ENCODE measurements at regions not wholly inside any gene's neighbourhood (a gene's known extent, or its start where the extent isn't known, plus 50 kb on each side); places are given as distances from the start of the nearest gene placed in this dataset.

DNA sequence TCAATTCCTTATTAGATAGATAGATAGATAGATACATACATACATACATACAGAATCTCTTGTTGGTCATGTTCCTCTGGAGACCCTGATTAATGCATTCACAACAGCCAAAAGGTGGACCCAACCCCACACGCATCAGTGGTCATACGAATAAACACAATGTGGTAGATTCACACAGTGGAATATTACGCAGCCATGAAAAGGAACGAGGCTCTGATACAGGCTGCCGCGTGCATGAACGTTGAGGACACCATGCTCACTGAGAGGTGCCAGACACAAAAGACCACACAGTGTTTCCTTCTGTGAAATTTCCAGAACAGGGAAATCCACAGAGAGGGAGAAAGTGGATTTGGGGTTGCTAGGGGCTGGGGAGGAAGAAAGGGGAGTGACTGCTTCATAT, 136.7 kb downstream of the CRLF2 start:
- H3K9me3 Mint-ChIP-seq, result peaks cover 82% of the 10 kb centered on the region
- H3K4me1 Mint-ChIP-seq, result no peaks in the 10 kb centered on the region
- TF ChIP-seq ZNF331 (CRISPR knock-in tag; IDR thresholded peaks at IDR 0.05; ENCODE audit: low read depth), result no peak
- no peak for TF ChIP-seq POLR2AphosphoS5 (IDR thresholded peaks at IDR 0.05; ENCODE audit: low read depth)
- TF ChIP-seq ZNF114 (CRISPR knock-in tag; IDR thresholded peaks at IDR 0.05), result no peak
- TF ChIP-seq, protein P1, sequence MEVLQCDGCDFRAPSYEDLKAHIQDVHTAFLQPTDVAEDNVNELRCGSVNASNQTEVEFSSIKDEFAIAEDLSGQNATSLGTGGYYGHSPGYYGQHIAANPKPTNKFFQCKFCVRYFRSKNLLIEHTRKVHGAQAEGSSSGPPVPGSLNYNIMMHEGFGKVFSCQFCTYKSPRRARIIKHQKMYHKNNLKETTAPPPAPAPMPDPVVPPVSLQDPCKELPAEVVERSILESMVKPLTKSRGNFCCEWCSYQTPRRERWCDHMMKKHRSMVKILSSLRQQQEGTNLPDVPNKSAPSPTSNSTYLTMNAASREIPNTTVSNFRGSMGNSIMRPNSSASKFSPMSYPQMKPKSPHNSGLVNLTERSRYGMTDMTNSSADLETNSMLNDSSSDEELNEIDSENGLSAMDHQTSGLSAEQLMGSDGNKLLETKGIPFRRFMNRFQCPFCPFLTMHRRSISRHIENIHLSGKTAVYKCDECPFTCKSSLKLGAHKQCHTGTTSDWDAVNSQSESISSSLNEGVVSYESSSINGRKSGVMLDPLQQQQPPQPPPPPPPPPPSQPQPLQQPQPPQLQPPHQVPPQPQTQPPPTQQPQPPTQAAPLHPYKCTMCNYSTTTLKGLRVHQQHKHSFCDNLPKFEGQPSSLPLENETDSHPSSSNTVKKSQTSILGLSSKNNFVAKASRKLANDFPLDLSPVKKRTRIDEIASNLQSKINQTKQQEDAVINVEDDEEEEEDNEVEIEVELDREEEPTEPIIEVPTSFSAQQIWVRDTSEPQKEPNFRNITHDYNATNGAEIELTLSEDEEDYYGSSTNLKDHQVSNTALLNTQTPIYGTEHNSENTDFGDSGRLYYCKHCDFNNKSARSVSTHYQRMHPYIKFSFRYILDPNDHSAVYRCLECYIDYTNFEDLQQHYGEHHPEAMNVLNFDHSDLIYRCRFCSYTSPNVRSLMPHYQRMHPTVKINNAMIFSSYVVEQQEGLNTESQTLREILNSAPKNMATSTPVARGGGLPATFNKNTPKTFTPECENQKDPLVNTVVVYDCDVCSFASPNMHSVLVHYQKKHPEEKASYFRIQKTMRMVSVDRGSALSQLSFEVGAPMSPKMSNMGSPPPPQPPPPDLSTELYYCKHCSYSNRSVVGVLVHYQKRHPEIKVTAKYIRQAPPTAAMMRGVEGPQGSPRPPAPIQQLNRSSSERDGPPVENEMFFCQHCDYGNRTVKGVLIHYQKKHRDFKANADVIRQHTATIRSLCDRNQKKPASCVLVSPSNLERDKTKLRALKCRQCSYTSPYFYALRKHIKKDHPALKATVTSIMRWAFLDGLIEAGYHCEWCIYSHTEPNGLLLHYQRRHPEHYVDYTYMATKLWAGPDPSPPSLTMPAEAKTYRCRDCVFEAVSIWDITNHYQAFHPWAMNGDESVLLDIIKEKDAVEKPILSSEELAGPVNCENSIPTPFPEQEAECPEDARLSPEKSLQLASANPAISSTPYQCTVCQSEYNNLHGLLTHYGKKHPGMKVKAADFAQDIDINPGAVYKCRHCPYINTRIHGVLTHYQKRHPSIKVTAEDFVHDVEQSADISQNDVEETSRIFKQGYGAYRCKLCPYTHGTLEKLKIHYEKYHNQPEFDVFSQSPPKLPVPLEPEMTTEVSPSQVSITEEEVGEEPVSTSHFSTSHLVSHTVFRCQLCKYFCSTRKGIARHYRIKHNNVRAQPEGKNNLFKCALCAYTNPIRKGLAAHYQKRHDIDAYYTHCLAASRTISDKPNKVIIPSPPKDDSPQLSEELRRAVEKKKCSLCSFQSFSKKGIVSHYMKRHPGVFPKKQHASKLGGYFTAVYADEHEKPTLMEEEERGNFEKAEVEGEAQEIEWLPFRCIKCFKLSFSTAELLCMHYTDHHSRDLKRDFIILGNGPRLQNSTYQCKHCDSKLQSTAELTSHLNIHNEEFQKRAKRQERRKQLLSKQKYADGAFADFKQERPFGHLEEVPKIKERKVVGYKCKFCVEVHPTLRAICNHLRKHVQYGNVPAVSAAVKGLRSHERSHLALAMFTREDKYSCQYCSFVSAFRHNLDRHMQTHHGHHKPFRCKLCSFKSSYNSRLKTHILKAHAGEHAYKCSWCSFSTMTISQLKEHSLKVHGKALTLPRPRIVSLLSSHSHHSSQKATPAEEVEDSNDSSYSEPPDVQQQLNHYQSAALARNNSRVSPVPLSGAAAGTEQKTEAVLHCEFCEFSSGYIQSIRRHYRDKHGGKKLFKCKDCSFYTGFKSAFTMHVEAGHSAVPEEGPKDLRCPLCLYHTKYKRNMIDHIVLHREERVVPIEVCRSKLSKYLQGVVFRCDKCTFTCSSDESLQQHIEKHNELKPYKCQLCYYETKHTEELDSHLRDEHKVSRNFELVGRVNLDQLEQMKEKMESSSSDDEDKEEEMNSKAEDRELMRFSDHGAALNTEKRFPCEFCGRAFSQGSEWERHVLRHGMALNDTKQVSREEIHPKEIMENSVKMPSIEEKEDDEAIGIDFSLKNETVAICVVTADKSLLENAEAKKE (CRISPR knock-in tag; IDR thresholded peaks at IDR 0.05), result no peak
- TF ChIP-seq EZH2 (IDR thresholded peaks at IDR 0.05; ENCODE audit: low read depth, unreplicated experiment), result no peak
- TF ChIP-seq, protein P2, sequence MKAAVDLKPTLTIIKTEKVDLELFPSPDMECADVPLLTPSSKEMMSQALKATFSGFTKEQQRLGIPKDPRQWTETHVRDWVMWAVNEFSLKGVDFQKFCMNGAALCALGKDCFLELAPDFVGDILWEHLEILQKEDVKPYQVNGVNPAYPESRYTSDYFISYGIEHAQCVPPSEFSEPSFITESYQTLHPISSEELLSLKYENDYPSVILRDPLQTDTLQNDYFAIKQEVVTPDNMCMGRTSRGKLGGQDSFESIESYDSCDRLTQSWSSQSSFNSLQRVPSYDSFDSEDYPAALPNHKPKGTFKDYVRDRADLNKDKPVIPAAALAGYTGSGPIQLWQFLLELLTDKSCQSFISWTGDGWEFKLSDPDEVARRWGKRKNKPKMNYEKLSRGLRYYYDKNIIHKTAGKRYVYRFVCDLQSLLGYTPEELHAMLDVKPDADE (IDR thresholded peaks at IDR 0.05), result no peak
- TF ChIP-seq CREB1 (CRISPR knock-in tag; IDR thresholded peaks at IDR 0.05; ENCODE audit: low read depth), result no peak
- TF ChIP-seq EZH2phosphoT487 (IDR thresholded peaks at IDR 0.05; ENCODE audit: unreplicated experiment), result no peak
- TF ChIP-seq NANOG (IDR thresholded peaks at IDR 0.05; ENCODE audit: borderline replicate concordance), result no peak
- TF ChIP-seq, protein P3, sequence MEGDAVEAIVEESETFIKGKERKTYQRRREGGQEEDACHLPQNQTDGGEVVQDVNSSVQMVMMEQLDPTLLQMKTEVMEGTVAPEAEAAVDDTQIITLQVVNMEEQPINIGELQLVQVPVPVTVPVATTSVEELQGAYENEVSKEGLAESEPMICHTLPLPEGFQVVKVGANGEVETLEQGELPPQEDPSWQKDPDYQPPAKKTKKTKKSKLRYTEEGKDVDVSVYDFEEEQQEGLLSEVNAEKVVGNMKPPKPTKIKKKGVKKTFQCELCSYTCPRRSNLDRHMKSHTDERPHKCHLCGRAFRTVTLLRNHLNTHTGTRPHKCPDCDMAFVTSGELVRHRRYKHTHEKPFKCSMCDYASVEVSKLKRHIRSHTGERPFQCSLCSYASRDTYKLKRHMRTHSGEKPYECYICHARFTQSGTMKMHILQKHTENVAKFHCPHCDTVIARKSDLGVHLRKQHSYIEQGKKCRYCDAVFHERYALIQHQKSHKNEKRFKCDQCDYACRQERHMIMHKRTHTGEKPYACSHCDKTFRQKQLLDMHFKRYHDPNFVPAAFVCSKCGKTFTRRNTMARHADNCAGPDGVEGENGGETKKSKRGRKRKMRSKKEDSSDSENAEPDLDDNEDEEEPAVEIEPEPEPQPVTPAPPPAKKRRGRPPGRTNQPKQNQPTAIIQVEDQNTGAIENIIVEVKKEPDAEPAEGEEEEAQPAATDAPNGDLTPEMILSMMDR (conservative IDR thresholded peaks at IDR 0.05; ENCODE audit: low read depth in 2 of 2), result no peak
- TF ChIP-seq, protein P4, sequence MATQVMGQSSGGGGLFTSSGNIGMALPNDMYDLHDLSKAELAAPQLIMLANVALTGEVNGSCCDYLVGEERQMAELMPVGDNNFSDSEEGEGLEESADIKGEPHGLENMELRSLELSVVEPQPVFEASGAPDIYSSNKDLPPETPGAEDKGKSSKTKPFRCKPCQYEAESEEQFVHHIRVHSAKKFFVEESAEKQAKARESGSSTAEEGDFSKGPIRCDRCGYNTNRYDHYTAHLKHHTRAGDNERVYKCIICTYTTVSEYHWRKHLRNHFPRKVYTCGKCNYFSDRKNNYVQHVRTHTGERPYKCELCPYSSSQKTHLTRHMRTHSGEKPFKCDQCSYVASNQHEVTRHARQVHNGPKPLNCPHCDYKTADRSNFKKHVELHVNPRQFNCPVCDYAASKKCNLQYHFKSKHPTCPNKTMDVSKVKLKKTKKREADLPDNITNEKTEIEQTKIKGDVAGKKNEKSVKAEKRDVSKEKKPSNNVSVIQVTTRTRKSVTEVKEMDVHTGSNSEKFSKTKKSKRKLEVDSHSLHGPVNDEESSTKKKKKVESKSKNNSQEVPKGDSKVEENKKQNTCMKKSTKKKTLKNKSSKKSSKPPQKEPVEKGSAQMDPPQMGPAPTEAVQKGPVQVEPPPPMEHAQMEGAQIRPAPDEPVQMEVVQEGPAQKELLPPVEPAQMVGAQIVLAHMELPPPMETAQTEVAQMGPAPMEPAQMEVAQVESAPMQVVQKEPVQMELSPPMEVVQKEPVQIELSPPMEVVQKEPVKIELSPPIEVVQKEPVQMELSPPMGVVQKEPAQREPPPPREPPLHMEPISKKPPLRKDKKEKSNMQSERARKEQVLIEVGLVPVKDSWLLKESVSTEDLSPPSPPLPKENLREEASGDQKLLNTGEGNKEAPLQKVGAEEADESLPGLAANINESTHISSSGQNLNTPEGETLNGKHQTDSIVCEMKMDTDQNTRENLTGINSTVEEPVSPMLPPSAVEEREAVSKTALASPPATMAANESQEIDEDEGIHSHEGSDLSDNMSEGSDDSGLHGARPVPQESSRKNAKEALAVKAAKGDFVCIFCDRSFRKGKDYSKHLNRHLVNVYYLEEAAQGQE (IDR thresholded peaks at IDR 0.05; ENCODE audit: unreplicated experiment), result no peak
- no peak for TF ChIP-seq JUNB (IDR thresholded peaks at IDR 0.05; ENCODE audit: unreplicated experiment)
- peaks cover 19% of the 10 kb centered on the region for H3K27me3 Mint-ChIP-seq (ENCODE audit: insufficient read depth, low read depth, poor library complexity)
- no peak overlapping the region for H3K27ac Mint-ChIP-seq
- no peaks in the 10 kb centered on the region for H3K27me3 ChIP-seq (ENCODE audit: insufficient read depth)
- H2AFZ ChIP-seq, result no peak overlapping the region
- no peak for DNase-seq (ENCODE audit: low spot score)
- no peak overlapping the region for H3K27ac ChIP-seq (ENCODE audit: low read depth)
- H3K4me1 ChIP-seq (ENCODE audit: insufficient read depth), result no peaks in the 10 kb centered on the region
- no peak overlapping the region for H3K4me2 ChIP-seq
- H3K9me2 ChIP-seq (ENCODE audit: insufficient read depth), result no peaks in the 10 kb centered on the region
- 0 out of 2 replicates have a peak, but pooled peaks cover 2% of the 10 kb centered on the region for H3F3A ChIP-seq (replicated peaks; ENCODE audit: low read depth)
- H3K79me2 ChIP-seq (replicated peaks; ENCODE audit: insufficient read depth), result no peaks in the 10 kb centered on the region
- ATAC-seq, result no peak
- no peak overlapping the region for H3K4me3 Mint-ChIP-seq
- H3K36me3 Mint-ChIP-seq (ENCODE audit: low read depth), result peaks cover 43% of the 10 kb centered on the region
- no peak overlapping the region for H3K4me3 ChIP-seq
- H4K20me1 ChIP-seq (replicated peaks; ENCODE audit: insufficient read depth), result no peaks in the 10 kb centered on the region
- 0 out of 2 replicates have a peak, but pooled peaks cover 3% of the 10 kb centered on the region for H3K36me3 ChIP-seq (ENCODE audit: insufficient read depth)

All from GM23338 (cell line).